Calu3 (cell line): ENCODE measurements at regions not wholly inside any gene's neighbourhood (a gene's known extent, or its start where the extent isn't known, plus 50 kb on each side); places are given as distances from the start of the nearest gene placed in this dataset.

Experiments
- BruUV-seq: library from RNA; stranded (reverse); fragments of 400-500 nt; replicated peaks from 2 replicates; lab custom pipeline; 2021; lab: Mats Ljungman, UMichigan
- CTCF ChIA-PET: fragments of 300-600 bp; sonication (Branson Sonifier 250); formaldehyde crosslinking; loops from one replicate; lab custom pipeline; 2022; ENCODE audit warnings: antibody characterized with exemption; lab: Charles Lee
- DNase-seq: peaks from one replicate; pipeline ENCODE4 v3.0.0; 2022
- H3K27ac Mint-ChIP-seq: one replicate; pipeline ENCODE4 v1.8.0; 2022; ENCODE audit warnings: mixed read lengths; ENCODE audit not compliant: unreplicated experiment
- H3K27me3 Mint-ChIP-seq: one replicate; pipeline ENCODE4 v1.8.0; 2022; ENCODE audit warnings: mixed read lengths; ENCODE audit not compliant: unreplicated experiment
- H3K36me3 Mint-ChIP-seq: one replicate; pipeline ENCODE4 v1.8.0; 2022; ENCODE audit warnings: mild to moderate bottlenecking, moderate library complexity, mixed read lengths; ENCODE audit not compliant: insufficient read depth, unreplicated experiment
- H3K4me1 Mint-ChIP-seq: one replicate; pipeline ENCODE4 v1.8.0; 2022; ENCODE audit warnings: mild to moderate bottlenecking, low read depth, mixed read lengths; ENCODE audit not compliant: unreplicated experiment
- H3K4me3 Mint-ChIP-seq: one replicate; pipeline ENCODE4 v1.8.0; 2022; ENCODE audit warnings: mild to moderate bottlenecking, low read depth, moderate library complexity, mixed read lengths; ENCODE audit not compliant: unreplicated experiment
- H3K9me3 Mint-ChIP-seq: one replicate; pipeline ENCODE4 v1.8.0; 2022; ENCODE audit warnings: low read depth, mixed read lengths; ENCODE audit not compliant: unreplicated experiment
- intact Hi-C: fragments of 100-400 bp; cut with micrococcal nuclease; formaldehyde crosslinking; loops from one replicate; pipeline ENCODE4 v1.10.0; 2022; ENCODE audit not compliant: unreplicated experiment
- TF ChIP-seq, protein P1 (sequence below): fragments of 200-600 bp; IDR thresholded peaks from one replicate; pipeline ENCODE4 v1.8.0; 2022; ENCODE audit warnings: antibody characterized with exemption; ENCODE audit not compliant: unreplicated experiment

DNA sequence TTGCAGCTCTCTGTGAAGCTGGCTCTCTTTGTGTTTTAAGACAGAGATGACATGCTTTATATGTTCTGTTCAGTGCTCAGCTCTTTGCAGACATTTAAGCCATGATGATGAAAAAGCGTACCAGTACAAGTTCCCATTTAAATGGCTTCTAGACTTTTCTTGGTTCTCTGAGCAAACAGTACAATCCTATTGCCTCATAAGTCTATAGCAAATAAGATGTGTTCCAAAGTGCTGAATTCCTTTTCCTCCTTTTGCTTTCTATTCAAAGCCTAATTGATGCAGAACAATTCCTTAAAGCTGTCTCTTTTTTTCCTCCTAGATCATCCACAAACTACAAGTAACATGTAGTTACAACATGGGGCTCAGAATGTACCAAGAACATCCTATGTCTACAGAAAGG lies 168.8 kb upstream of the SPATS2L start:
- CTCF ChIA-PET, result no interaction called here
- Mint-ChIP-seq H3K9me3 (no peaks in the 10 kb centered on the region), H3K36me3 (no peaks in the 10 kb centered on the region), H3K27me3 (no peaks in the 10 kb centered on the region), H3K4me1 (no peaks in the 10 kb centered on the region), H3K4me3 (no peak overlapping the region), H3K27ac (peak overlapping the region; percentile 40)
- no TSS peak for BruUV-seq
- intact Hi-C loops, result no loop called here
- TF ChIP-seq, protein P1, sequence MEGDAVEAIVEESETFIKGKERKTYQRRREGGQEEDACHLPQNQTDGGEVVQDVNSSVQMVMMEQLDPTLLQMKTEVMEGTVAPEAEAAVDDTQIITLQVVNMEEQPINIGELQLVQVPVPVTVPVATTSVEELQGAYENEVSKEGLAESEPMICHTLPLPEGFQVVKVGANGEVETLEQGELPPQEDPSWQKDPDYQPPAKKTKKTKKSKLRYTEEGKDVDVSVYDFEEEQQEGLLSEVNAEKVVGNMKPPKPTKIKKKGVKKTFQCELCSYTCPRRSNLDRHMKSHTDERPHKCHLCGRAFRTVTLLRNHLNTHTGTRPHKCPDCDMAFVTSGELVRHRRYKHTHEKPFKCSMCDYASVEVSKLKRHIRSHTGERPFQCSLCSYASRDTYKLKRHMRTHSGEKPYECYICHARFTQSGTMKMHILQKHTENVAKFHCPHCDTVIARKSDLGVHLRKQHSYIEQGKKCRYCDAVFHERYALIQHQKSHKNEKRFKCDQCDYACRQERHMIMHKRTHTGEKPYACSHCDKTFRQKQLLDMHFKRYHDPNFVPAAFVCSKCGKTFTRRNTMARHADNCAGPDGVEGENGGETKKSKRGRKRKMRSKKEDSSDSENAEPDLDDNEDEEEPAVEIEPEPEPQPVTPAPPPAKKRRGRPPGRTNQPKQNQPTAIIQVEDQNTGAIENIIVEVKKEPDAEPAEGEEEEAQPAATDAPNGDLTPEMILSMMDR, result no peak
- no peak for DNase-seq

DNA sequence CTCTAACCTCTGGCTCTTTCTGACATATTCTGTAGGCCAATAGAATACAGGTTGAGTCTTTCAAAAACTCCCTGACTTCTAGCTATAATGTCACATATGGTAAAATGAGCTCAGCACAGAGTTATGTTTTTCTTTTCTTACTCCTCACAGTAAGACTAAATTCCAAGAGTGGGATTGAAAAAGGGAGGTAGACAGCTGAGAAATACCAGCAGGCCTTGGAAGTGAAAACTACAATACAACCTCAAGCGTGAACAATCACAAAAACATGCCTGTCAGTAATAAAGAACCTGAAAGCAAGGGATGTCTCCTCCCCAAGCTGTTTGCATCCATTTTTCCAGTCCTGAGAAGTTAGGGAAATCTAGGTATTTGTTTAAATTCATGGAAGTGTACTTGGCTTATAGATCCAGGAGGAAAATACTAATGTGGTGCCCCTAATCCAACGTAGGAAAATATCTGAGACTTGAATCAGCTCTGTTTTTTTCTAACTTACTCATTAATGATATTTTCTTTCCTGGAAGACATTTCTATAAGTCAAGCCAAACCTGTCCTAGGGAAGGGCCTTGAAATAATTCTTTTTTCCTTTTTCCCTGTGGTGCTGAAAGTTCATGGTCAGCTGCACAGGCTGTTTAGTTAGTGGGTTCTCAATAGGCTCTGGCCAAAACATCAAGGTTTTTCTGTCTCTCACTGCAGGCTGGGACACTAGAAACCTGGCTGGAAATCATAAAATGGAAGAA lies 167.9 kb upstream of the SPATS2L start:
- no peak for DNase-seq
- intact Hi-C loops, result no loop called here
- CTCF ChIA-PET, result interaction anchor here (0.7 to 1.2 kb wide), 2 partner anchors 13 to 30 kb away, joined by 3 read pairs; no protein-coding TSS in a partner anchor
- TF ChIP-seq, protein P1, result no peak
- Mint-ChIP-seq H3K4me1 (no peaks in the 10 kb centered on the region), H3K4me3 (no peak overlapping the region), H3K36me3 (no peaks in the 10 kb centered on the region), H3K27ac (no peak overlapping the region), H3K27me3 (no peaks in the 10 kb centered on the region), H3K9me3 (peaks cover 4% of the 10 kb centered on the region)
- no TSS peak for BruUV-seq

DNA sequence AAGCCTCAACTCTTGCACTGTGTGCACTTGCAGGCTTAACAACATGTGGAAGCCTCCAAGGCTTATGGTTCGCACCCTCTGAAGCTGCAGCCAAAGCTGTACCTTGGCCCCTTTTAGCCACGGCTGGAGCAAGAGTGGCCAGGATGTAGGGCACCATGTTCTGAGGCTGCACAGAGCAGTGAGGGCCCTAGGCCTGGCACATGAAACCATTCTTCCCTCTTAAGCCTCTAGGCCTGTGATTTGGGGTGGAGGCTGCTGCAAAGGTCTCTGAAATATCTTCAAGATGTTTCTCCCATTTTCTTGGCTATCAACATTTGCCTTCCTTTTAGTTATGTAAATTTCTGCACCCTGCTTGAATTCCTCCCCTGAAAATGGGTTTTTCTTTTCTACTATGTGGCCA lies 161.9 kb upstream of the SPATS2L start:
- Mint-ChIP-seq H3K4me3 (no peak overlapping the region), H3K9me3 (peaks cover 10% of the 10 kb centered on the region), H3K27me3 (no peaks in the 10 kb centered on the region), H3K4me1 (no peaks in the 10 kb centered on the region), H3K36me3 (no peaks in the 10 kb centered on the region), H3K27ac (no peak overlapping the region)
- BruUV-seq, result no TSS peak
- TF ChIP-seq, protein P1, result no peak
- CTCF ChIA-PET, result no interaction called here
- intact Hi-C loops, result no loop called here
- no peak for DNase-seq

DNA sequence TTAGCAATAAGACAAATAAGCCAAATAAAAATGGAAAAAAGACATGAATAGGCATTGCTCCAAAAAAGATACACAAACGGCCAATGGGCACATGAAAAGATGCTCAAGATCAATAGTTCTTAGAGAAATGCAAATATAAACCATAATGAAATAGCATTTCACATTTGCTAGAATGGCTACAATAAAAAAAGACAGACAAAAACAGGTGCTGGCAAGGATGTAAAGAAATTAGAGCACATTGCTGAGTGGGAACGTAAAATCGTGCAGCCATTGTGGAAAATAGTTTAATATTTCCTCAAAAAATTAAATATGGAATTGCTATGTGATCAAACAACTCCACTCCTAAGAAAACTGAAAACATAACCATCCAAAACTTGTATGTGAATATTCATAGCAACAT lies 160.0 kb upstream of the SPATS2L start:
- H3K27ac Mint-ChIP-seq, result no peak overlapping the region
- no peak overlapping the region for H3K4me3 Mint-ChIP-seq
- no peaks in the 10 kb centered on the region for H3K4me1 Mint-ChIP-seq
- intact Hi-C loops, result no loop called here
- BruUV-seq, result no TSS peak
- CTCF ChIA-PET, result no interaction called here
- H3K27me3 Mint-ChIP-seq, result no peaks in the 10 kb centered on the region
- DNase-seq, result no peak
- no peaks in the 10 kb centered on the region for H3K36me3 Mint-ChIP-seq
- peaks cover 15% of the 10 kb centered on the region for H3K9me3 Mint-ChIP-seq
- TF ChIP-seq, protein P1, result no peak
